ENCODE measurements at regions not wholly inside any gene's neighbourhood (a gene's known extent, or its start where the extent isn't known, plus 50 kb on each side); places are given as distances from the start of the nearest gene placed in this dataset.

DNA sequence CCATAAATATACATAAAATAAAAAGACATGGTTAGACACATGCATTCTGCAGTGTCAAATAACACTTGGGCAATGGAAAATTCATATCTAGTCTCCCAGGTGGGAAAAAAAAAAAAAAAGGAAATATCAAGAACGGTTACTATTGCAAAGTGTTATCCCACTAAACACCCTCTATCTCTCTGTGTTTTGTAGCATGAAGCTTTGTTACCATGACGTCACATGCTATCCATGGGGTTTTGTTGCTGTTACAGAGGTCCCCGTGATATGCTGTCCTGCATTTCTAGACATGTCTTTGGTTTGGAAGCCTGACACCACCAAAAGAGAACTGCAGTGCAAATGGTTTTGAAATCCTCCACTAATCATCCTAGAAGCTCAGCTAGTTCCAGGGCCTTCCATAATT is 50.7 kb upstream of the TLR3 start:
- no peaks in the 10 kb centered on the region for H3K36me3 ChIP-seq
- 63 to 66% (median 66%) methylated on average over 3 of the region's 3 CpGs for WGBS, 3 donors
- TF ChIP-seq, protein P1, sequence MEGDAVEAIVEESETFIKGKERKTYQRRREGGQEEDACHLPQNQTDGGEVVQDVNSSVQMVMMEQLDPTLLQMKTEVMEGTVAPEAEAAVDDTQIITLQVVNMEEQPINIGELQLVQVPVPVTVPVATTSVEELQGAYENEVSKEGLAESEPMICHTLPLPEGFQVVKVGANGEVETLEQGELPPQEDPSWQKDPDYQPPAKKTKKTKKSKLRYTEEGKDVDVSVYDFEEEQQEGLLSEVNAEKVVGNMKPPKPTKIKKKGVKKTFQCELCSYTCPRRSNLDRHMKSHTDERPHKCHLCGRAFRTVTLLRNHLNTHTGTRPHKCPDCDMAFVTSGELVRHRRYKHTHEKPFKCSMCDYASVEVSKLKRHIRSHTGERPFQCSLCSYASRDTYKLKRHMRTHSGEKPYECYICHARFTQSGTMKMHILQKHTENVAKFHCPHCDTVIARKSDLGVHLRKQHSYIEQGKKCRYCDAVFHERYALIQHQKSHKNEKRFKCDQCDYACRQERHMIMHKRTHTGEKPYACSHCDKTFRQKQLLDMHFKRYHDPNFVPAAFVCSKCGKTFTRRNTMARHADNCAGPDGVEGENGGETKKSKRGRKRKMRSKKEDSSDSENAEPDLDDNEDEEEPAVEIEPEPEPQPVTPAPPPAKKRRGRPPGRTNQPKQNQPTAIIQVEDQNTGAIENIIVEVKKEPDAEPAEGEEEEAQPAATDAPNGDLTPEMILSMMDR (IDR thresholded peaks at IDR 0.05): no peak
- no peak for TF ChIP-seq EP300 (IDR thresholded peaks at IDR 0.05)
- no peak for TF ChIP-seq POLR2A (IDR thresholded peaks at IDR 0.05)
- no peak for DNase-seq
- no peaks in the 10 kb centered on the region for H3K9me3 ChIP-seq
- peaks cover 2% of the 10 kb centered on the region for H3K4me1 ChIP-seq (ENCODE audit: insufficient read depth)
- H3K27ac ChIP-seq: no peak overlapping the region
- intact Hi-C loops (cut with DNase I): no loop called here
- H3K27me3 ChIP-seq: no peaks in the 10 kb centered on the region
- H3K4me3 ChIP-seq: no peak overlapping the region

DNA sequence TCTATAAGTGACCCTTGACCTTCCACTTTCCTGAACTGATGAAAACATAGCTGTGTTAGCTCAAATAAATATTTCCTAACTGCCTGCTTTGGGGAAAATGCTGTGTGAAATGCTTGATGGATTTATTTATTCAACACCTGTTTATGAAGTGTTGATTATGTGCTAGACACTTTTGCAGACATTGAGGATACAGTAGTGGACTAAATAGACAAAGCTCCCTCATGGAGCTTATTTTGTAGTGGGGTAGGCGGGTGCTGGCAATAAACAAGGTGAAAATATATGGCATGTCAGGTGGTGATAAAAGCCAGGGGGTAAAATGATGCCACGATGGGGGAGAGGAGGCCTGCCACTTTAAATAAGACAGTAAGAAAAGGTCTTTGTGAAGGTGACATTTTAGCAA is 50.2 kb upstream of the TLR3 start:
- intact Hi-C loops (cut with DNase I): no loop called here
- TF ChIP-seq EP300 (IDR thresholded peaks at IDR 0.05) (no peak), POLR2A (IDR thresholded peaks at IDR 0.05) (no peak)
- TF ChIP-seq, protein P1 (IDR thresholded peaks at IDR 0.05): no peak
- H3K4me1 ChIP-seq (ENCODE audit: insufficient read depth): peaks cover 2% of the 10 kb centered on the region
- H3K4me3 ChIP-seq: no peak overlapping the region
- DNase-seq: no peak
- no peaks in the 10 kb centered on the region for H3K36me3 ChIP-seq
- WGBS, 3 donors: 56 to 80% (median 59%) methylated on average over 2 of the region's 2 CpGs
- H3K27ac ChIP-seq: no peak overlapping the region
- H3K9me3 ChIP-seq: no peaks in the 10 kb centered on the region
- no peaks in the 10 kb centered on the region for H3K27me3 ChIP-seq

Measured in ovary (tissue), 7 donors.